ENCODE measurements at regions not wholly inside any gene's neighbourhood (a gene's known extent, or its start where the extent isn't known, plus 50 kb on each side); places are given as distances from the start of the nearest gene placed in this dataset.
"Not testable (repeated sequence)": the region's sequence is repeated elsewhere in the genome, so short reads cannot be mapped to it uniquely, and the experiment has no call there.

GRCh38 chr2:155895016-155895415, 437.5 kb downstream of the NR4A2 start:
- no peak for DNase-seq (ENCODE audit: low spot score)

GRCh38 chr2:155880382-155880781, 452.1 kb downstream of the NR4A2 start:
- DNase-seq (ENCODE audit: low spot score): not testable (repeated sequence)

DNA sequence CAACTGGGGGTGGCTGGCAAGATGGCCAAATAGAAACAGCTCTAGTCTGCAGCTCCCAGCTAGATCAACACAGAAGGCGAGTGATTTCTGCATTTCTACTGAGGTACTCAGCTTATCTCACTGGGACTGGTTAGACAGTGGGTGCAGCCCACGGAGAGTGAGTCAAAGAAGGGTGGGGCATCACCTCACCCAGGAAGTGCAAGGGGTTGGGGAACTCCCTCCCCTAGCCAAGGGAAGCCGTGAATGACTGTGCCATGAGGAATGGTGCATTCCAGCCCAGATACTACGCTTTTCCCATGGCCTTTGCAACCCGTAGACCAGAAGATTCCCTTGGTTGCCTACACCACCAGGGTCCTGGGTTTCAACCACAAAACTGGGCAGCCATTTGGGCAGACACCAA, 452.6 kb downstream of the NR4A2 start:
- DNase-seq (ENCODE audit: low spot score): not testable (repeated sequence)

GRCh38 chr2:155872396-155872795, 460.1 kb downstream of the NR4A2 start:
- DNase-seq (ENCODE audit: low spot score): no peak

GRCh38 chr2:155871940-155872339, 460.6 kb downstream of the NR4A2 start:
- DNase-seq (ENCODE audit: low spot score): no peak

DNA sequence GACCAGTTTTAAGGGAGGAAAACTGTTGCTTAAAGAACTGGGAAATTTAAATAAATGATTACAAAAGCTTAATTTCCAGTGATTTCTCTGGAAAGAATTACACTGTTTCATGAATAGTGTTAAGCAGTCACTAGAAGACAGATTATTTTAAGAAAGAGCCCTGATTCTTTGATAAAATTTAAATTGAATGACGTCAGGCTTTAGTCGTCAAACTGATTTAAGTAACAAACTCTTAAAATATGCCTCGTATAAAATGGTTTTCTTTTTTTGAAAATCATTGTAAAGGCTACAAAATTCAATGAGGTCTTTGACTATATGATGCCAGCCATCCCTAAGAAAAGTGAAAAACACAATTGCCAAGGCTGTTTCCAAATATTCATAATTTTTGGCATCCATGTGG, 465.0 kb downstream of the NR4A2 start:
- DNase-seq (ENCODE audit: low spot score): no peak

- DNase-seq (ENCODE audit: low spot score): no peak
Measured at GRCh38 chr2:155866477-155866876, 466.0 kb downstream of the NR4A2 start.

DNA sequence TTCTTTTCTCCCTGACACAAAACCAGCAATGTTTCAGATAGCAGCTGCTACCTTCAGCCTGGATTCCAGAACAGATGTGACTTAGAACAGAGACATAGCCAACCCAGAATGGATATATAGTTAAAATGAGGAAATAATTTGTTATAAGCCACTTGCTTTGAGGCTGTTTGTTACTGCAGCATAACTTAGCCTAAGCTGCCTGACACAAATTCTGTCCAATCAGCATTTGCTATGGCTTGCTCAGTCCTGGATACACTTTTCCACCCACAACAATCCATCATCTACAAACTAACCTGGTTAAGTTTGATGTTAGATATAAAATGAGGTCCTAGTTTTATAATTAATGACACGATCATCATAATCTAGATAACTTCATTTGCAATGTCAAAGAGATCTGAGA, 480.4 kb downstream of the NR4A2 start:
- no peak for DNase-seq (ENCODE audit: low spot score)

DNA sequence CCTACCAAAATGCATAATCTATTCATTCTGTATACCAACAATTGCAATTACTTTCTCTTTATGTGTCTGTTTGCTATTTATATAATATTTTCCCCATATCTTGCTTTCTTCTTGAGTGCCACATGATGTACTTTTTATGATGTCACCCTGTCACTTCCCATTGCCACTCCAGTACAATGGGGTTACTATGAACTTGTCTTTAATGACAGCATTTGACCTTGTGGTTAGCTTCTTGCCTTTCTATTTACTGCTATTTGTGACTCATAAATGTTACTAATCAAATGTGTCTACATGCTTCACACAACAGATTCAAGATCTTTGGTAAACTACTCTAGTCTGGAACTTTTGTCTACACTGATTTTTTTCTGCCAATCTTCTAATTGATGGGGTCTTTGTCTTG, 486.3 kb downstream of the NR4A2 start:
- no peak for DNase-seq (ENCODE audit: low spot score)

GRCh38 chr2:155844461-155844860, 488.1 kb downstream of the NR4A2 start:
- DNase-seq (ENCODE audit: low spot score): no peak

DNA sequence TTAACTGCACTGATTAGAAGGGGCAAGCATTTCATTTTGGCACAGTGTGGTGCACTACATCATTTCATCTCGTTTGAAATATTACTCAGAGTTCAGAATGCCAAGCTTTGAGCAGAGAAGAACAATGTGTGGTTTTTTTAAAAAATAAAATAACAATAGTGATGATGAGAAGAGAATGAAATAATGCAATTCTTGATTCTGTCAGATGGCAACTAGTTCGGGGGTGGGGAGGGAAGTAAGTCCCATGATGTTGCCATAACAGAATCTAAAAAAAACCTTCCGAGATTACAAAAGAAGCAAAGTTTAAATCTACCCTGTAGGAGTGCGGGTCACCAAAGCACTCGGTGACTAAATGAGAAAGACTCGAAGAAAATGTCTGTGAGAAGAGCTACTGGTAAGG, 490.4 kb downstream of the NR4A2 start:
- no peak for DNase-seq (ENCODE audit: low spot score)

DNA sequence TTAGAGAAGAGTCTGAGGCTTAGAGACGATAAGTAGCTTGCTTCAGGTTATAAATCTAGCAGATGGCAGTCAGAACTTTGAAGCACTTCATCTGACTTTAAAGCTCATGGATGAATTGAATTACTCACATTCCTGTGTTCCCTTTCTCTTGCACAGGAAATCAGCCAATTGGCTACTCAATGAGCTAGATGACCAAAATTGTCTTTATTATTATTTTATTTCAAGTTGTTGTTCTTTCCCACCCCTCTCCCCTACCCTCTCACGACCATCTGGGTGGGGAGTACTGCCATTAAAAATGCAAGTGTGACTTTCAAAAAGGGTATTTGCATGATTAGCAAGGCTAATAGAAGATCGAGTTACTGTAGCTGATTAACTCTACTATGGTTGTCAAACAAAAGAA, 491.1 kb downstream of the NR4A2 start:
- no peak for DNase-seq (ENCODE audit: low spot score)

DNA sequence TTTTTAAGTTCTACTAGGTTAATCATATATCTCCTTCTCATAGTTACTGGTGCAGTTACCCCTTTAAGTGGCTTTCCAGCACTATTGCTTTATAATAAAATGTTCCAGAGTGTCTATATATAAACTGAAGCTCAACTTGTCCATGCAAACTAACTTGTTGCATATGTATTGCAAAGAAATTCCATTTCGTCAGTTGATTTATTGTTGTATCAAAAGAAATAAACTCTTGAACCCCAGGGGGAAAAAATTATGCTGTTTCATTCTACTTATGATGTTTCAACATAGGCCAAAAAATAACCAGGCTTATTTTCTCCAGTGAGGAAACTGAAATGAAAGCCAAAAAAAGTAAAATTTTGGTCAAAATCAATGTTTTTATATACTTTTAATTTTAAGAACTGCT, 491.9 kb downstream of the NR4A2 start:
- no peak for DNase-seq (ENCODE audit: low spot score)

- DNase-seq (ENCODE audit: low spot score): no peak
Measured at GRCh38 chr2:155839991-155840390, 492.5 kb downstream of the NR4A2 start.

GRCh38 chr2:155839436-155839835, 493.1 kb downstream of the NR4A2 start:
- no peak for DNase-seq (ENCODE audit: low spot score)

- no peak for DNase-seq (ENCODE audit: low spot score)
Measured at GRCh38 chr2:155836439-155836838, 496.1 kb downstream of the NR4A2 start.

GRCh38 chr2:155830817-155831579, 501.5 kb downstream of the NR4A2 start:
- DNase-seq (ENCODE audit: low spot score): no peak

GRCh38 chr2:155830351-155830750, 502.2 kb downstream of the NR4A2 start:
- DNase-seq (ENCODE audit: low spot score): no peak

- no peak for DNase-seq (ENCODE audit: low spot score)
Measured at GRCh38 chr2:155825876-155826275, 506.6 kb downstream of the NR4A2 start.

DNA sequence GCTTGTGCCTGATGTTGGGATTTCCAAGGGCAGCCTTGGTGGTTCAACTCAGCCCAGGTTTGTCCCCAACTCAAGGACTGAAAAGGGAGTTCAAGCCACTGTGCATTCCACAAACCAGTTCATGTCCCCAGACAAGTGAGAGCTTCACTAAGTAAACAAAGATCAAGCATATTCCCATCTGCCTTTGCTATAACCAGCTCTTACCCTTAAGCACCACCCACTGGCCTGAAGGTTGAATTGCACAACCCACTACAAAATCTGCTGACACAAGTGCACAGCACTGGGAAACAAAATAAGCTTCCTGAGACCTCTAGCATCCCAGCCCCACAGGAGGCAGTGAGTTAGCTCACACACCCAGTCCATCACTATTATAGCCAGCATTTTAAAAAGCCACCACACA, 516.7 kb downstream of the NR4A2 start:
- no peak for DNase-seq (ENCODE audit: low spot score)

- no peak for DNase-seq (ENCODE audit: low spot score)
Measured at GRCh38 chr2:155815275-155815674, 517.2 kb downstream of the NR4A2 start.

GRCh38 chr2:155810411-155810810, 522.1 kb downstream of the NR4A2 start:
- DNase-seq (ENCODE audit: low spot score): no peak

DNA sequence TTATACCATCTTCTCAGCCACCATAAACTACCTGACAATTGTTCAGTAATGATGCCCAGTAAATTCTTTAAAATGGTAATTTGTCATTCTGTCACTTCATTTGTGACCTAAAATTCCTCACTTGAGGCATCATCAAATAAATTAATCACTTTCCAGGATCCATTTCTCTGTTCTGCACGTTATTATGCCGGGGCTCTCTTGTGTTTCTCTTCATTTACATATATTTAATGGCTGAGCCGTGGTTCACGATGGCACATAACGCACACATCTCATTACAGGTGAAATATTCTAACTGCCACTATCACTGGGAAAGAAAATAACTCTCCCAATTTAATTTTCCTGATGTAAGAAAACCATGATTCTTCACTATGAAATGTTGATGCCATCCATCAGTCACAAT, 529.6 kb downstream of the NR4A2 start:
- no peak for DNase-seq (ENCODE audit: low spot score)

- DNase-seq (ENCODE audit: low spot score): no peak
Measured at GRCh38 chr2:155792666-155793065, 539.9 kb downstream of the NR4A2 start.
